HepG2 (cell line): ENCODE measurements at regions not wholly inside any gene's neighbourhood (a gene's known extent, or its start where the extent isn't known, plus 50 kb on each side); places are given as distances from the start of the nearest gene placed in this dataset.

Experiments used
- ATAC-seq: fragments of 200-7000 bp; cut with Tn5 transposase; 3 replicates; pipeline ENCODE4 v1.9.1; 2020; ENCODE audit warnings: mild to moderate bottlenecking, moderate library complexity
- BruUV-seq: library from RNA; stranded (reverse); fragments of 400-500 nt; replicated peaks from 2 replicates; lab custom pipeline; 2021; lab: Mats Ljungman, UMichigan
- CTCF ChIA-PET: fragments of 300-600 bp; formaldehyde crosslinking; extraction: SDS; loops from one replicate; lab custom pipeline; 2021; ENCODE audit warnings: low total read pairs, inconsistent platforms, low intra/inter-chr PET ratio; lab: Yijun Ruan, JAX
- POLR2A ChIA-PET: fragments of 350-600 bp; sonication (Branson Sonifier 250); formaldehyde crosslinking; loops from one replicate; lab custom pipeline; 2020; ENCODE audit warnings: antibody characterized with exemption, inconsistent platforms; lab: Yijun Ruan, JAX
- DNase-seq: peaks from one replicate; pipeline ENCODE4 v3.0.0-alpha.2; 2015; ENCODE audit warnings: low spot score
- FAIRE-seq: peaks from 3 replicates; lab custom pipeline; 2011; peaks lifted over from hg19 to GRCh38; lab: Jason Lieb, UNC
- H2AFZ ChIP-seq: one replicate; pipeline ENCODE4 v1.6.1; 2011; ENCODE audit warnings: low read length, inconsistent platforms
- H3K27ac ChIP-seq: fragments of 300-600 bp; 3 replicates; pipeline ENCODE4 v1.8.0; 2011; ENCODE audit warnings: mixed run types, mild to moderate bottlenecking, mixed read lengths, low read length, inconsistent platforms; ENCODE audit not compliant: insufficient read depth; ENCODE audit errors: extremely low read length
- H3K27me3 ChIP-seq, 2 experiments: fragments of 200-600 bp in 1 of 2; 2 replicates in 1 of 2; 3 replicates in 1 of 2; pipeline versions ENCODE4 v1.6.0 to v1.8.0; 2011; ENCODE audit warnings: low read length in 2 of 2, mild to moderate bottlenecking in 2 of 2, moderate library complexity in 2 of 2, inconsistent platforms in 1 of 2; ENCODE audit not compliant: insufficient read depth in 2 of 2, control insufficient read depth in 1 of 2
- H3K36me3 ChIP-seq, 2 experiments: fragments of 200-600 bp in 1 of 2; replicated peaks in 1 of 2; 2 replicates in 1 of 2; 3 replicates in 1 of 2; pipeline versions ENCODE4 v1.5.1 to v1.8.0; 2011; ENCODE audit warnings: low read length in 2 of 2, inconsistent platforms in 1 of 2; ENCODE audit not compliant: insufficient read depth in 2 of 2, control insufficient read depth in 1 of 2
- H3K4me1 ChIP-seq: 2 replicates; pipeline ENCODE4 v1.5.1; 2012; ENCODE audit warnings: low read length, inconsistent platforms; ENCODE audit not compliant: insufficient read depth
- H3K4me2 ChIP-seq: 2 replicates; pipeline ENCODE4 v1.6.0; 2011; ENCODE audit warnings: low read depth, low read length, inconsistent platforms
- H3K4me3 ChIP-seq, 3 experiments: fragments of 200-600 bp in 1 of 3; sonication (generic), shearing (Covaris generic) in 1 of 3; replicated peaks in 1 of 3; 2 replicates each; pipeline ENCODE4 v1.5.1; 2011 to 2016; ENCODE audit warnings: low read length in 3 of 3, inconsistent platforms in 2 of 3, low read depth in 2 of 3, mild to moderate bottlenecking in 2 of 3, control low read depth in 1 of 3, mixed read lengths in 1 of 3; ENCODE audit not compliant: insufficient read depth in 1 of 3
- H3K79me2 ChIP-seq: one replicate; pipeline ENCODE4 v1.6.1; 2011; ENCODE audit warnings: low read length, inconsistent platforms; ENCODE audit not compliant: insufficient read depth
- H3K9ac ChIP-seq: 2 replicates; pipeline ENCODE4 v1.6.0; 2011; ENCODE audit warnings: mild to moderate bottlenecking, low read depth, low read length, inconsistent platforms; ENCODE audit not compliant: insufficient read depth
- H3K9me3 ChIP-seq: 2 replicates; pipeline ENCODE4 v1.5.1; 2012; ENCODE audit warnings: mild to moderate bottlenecking, low read length
- H4K20me1 ChIP-seq: 2 replicates; pipeline ENCODE4 v1.6.0; 2011; ENCODE audit warnings: inconsistent platforms, mild to moderate bottlenecking, low read length, moderate library complexity; ENCODE audit not compliant: insufficient read depth
- AGO1 ChIP-seq: fragments of 200-400 bp; formaldehyde crosslinking; IDR thresholded peaks from 2 replicates; pipeline ENCODE4 v1.6.1; 2017; ENCODE audit warnings: mild to moderate bottlenecking, low read depth, low read length, moderate library complexity; ENCODE audit not compliant: poor library complexity, severe bottlenecking
- ARID4A ChIP-seq: sonication (generic); formaldehyde crosslinking; IDR thresholded peaks from 2 replicates; pipeline ENCODE4 v1.5.0; 2020; ENCODE audit warnings: mild to moderate bottlenecking, missing genetic modification reagents, borderline replicate concordance
- ARNT2 ChIP-seq: sonication (generic); formaldehyde crosslinking; IDR thresholded peaks from 2 replicates; pipeline ENCODE4 v1.8.0; 2022; ENCODE audit warnings: mild to moderate bottlenecking, low read depth, missing genetic modification reagents, moderate library complexity
- ATM ChIP-seq: fragments of 450-650 bp; IDR thresholded peaks from 2 replicates; pipeline ENCODE4 v1.7.1; 2017; ENCODE audit warnings: mild to moderate bottlenecking, borderline replicate concordance
- BCL6 ChIP-seq: IDR thresholded peaks from 2 replicates; pipeline ENCODE4 v1.6.1; 2016; ENCODE audit warnings: missing genetic modification reagents, missing compliant biosample characterization
- GABPB1 ChIP-seq: IDR thresholded peaks from 2 replicates; pipeline ENCODE4 v1.6.1; 2016; ENCODE audit warnings: mild to moderate bottlenecking, missing genetic modification reagents, moderate library complexity, missing compliant biosample characterization
- MTA1 ChIP-seq: sonication (generic); formaldehyde crosslinking; IDR thresholded peaks from 2 replicates; pipeline ENCODE4 v1.4.0; 2020; ENCODE audit warnings: missing genetic modification reagents, mild to moderate bottlenecking, borderline replicate concordance
- MTF1 ChIP-seq: sonication (generic); formaldehyde crosslinking; IDR thresholded peaks from 2 replicates; pipeline ENCODE4 v1.5.0; 2020; ENCODE audit warnings: missing genetic modification reagents
- NFYC ChIP-seq: IDR thresholded peaks from 2 replicates; pipeline ENCODE4 v1.6.1; 2016; ENCODE audit warnings: missing genetic modification reagents, missing compliant biosample characterization
- ZNF501 ChIP-seq: sonication (generic); formaldehyde crosslinking; IDR thresholded peaks from 2 replicates; pipeline ENCODE4 v1.5.1; 2020; ENCODE audit warnings: mild to moderate bottlenecking, moderate library complexity, missing genetic modification reagents
- ZNF567 ChIP-seq: sonication (generic); formaldehyde crosslinking; IDR thresholded peaks from 2 replicates; pipeline ENCODE4 v1.8.1; 2023; ENCODE audit warnings: mild to moderate bottlenecking, missing genetic modification reagents, borderline replicate concordance
- WGBS: methylation state at CpG from one replicate; pipeline ENCODE4 v1.1.6; 2017; ENCODE audit warnings: low lambda C conversion rate; 5-methylcytosine and 5-hydroxymethylcytosine counted together
- in situ Hi-C: cut with HindIII; loops from 2 replicates; pipeline ENCODE4 v1.10.0; 2017; ENCODE audit warnings: low pct_unique_long_range_greater_than_20kb; ENCODE audit not compliant: extremely low pct_ligation_motif_present
- intact Hi-C: fragments of 100-400 bp; cut with micrococcal nuclease; formaldehyde crosslinking; loops from one replicate; pipeline ENCODE4 v1.10.0; 2022; ENCODE audit not compliant: unreplicated experiment
- TF ChIP-seq, protein P1 (sequence below): sonication (generic); formaldehyde crosslinking; IDR thresholded peaks from 2 replicates; pipeline ENCODE4 v1.5.1; 2020; ENCODE audit warnings: mild to moderate bottlenecking, missing genetic modification reagents, borderline replicate concordance
- TF ChIP-seq, protein P2 (sequence below): sonication (generic); formaldehyde crosslinking; IDR thresholded peaks from 2 replicates; pipeline ENCODE4 v1.4.0; 2020; ENCODE audit warnings: missing genetic modification reagents

GRCh38 chr7:68408873-68409272 is 1189.4 kb upstream of the AUTS2 start:
- no peak for ATAC-seq
- POLR2A ChIA-PET: no interaction called here
- TF ChIP-seq MTA1 (CRISPR knock-in tag) (no peak), ARID4A (CRISPR knock-in tag) (no peak), ARNT2 (CRISPR knock-in tag) (no peak), BCL6 (CRISPR knock-in tag) (no peak), GABPB1 (CRISPR knock-in tag) (no peak), ZNF567 (CRISPR knock-in tag) (no peak), ATM (no peak), NFYC (no peak), ZNF501 (CRISPR knock-in tag) (no peak), AGO1 (no peak), MTF1 (CRISPR knock-in tag) (no peak)
- TF ChIP-seq, protein P1, sequence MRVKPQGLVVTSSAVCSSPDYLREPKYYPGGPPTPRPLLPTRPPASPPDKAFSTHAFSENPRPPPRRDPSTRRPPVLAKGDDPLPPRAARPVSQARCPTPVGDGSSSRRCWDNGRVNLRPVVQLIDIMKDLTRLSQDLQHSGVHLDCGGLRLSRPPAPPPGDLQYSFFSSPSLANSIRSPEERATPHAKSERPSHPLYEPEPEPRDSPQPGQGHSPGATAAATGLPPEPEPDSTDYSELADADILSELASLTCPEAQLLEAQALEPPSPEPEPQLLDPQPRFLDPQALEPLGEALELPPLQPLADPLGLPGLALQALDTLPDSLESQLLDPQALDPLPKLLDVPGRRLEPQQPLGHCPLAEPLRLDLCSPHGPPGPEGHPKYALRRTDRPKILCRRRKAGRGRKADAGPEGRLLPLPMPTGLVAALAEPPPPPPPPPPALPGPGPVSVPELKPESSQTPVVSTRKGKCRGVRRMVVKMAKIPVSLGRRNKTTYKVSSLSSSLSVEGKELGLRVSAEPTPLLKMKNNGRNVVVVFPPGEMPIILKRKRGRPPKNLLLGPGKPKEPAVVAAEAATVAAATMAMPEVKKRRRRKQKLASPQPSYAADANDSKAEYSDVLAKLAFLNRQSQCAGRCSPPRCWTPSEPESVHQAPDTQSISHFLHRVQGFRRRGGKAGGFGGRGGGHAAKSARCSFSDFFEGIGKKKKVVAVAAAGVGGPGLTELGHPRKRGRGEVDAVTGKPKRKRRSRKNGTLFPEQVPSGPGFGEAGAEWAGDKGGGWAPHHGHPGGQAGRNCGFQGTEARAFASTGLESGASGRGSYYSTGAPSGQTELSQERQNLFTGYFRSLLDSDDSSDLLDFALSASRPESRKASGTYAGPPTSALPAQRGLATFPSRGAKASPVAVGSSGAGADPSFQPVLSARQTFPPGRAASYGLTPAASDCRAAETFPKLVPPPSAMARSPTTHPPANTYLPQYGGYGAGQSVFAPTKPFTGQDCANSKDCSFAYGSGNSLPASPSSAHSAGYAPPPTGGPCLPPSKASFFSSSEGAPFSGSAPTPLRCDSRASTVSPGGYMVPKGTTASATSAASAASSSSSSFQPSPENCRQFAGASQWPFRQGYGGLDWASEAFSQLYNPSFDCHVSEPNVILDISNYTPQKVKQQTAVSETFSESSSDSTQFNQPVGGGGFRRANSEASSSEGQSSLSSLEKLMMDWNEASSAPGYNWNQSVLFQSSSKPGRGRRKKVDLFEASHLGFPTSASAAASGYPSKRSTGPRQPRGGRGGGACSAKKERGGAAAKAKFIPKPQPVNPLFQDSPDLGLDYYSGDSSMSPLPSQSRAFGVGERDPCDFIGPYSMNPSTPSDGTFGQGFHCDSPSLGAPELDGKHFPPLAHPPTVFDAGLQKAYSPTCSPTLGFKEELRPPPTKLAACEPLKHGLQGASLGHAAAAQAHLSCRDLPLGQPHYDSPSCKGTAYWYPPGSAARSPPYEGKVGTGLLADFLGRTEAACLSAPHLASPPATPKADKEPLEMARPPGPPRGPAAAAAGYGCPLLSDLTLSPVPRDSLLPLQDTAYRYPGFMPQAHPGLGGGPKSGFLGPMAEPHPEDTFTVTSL (CRISPR knock-in tag): no peak
- TF ChIP-seq, protein P2, sequence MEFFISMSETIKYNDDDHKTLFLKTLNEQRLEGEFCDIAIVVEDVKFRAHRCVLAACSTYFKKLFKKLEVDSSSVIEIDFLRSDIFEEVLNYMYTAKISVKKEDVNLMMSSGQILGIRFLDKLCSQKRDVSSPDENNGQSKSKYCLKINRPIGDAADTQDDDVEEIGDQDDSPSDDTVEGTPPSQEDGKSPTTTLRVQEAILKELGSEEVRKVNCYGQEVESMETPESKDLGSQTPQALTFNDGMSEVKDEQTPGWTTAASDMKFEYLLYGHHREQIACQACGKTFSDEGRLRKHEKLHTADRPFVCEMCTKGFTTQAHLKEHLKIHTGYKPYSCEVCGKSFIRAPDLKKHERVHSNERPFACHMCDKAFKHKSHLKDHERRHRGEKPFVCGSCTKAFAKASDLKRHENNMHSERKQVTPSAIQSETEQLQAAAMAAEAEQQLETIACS (CRISPR knock-in tag): no peak

More at GRCh38 chr7:68408873-68409272, 1189.4 kb upstream of the AUTS2 start:
- H3K36me3 ChIP-seq: no peaks in the 10 kb centered on the region
- intact Hi-C loops (no loop called here), in situ Hi-C loops (no loop called here)
- no TSS peak for BruUV-seq
- H3K79me2 ChIP-seq: no peaks in the 10 kb centered on the region
- H3K9me3 ChIP-seq: peaks cover 7% of the 10 kb centered on the region; the same call in 1 of the 2 replicates
- WGBS: 0% methylated on average over 1 of the region's 1 CpG
- CTCF ChIA-PET: no interaction called here
- DNase-seq: no peak
- FAIRE-seq: no peak
- H3K27me3 ChIP-seq: no peaks in the 10 kb centered on the region
- no peak overlapping the region for H3K9ac ChIP-seq
- H2AFZ ChIP-seq: no peak overlapping the region
- H3K27ac ChIP-seq: no peak overlapping the region
- no peak overlapping the region for H3K4me2 ChIP-seq
- no peak overlapping the region for H3K4me3 ChIP-seq
- no peaks in the 10 kb centered on the region for H4K20me1 ChIP-seq
- H3K4me1 ChIP-seq: no peaks in the 10 kb centered on the region
